ENCODE measurements at regions not wholly inside any gene's neighbourhood (a gene's known extent, or its start where the extent isn't known, plus 50 kb on each side); places are given as distances from the start of the nearest gene placed in this dataset.

DNA sequence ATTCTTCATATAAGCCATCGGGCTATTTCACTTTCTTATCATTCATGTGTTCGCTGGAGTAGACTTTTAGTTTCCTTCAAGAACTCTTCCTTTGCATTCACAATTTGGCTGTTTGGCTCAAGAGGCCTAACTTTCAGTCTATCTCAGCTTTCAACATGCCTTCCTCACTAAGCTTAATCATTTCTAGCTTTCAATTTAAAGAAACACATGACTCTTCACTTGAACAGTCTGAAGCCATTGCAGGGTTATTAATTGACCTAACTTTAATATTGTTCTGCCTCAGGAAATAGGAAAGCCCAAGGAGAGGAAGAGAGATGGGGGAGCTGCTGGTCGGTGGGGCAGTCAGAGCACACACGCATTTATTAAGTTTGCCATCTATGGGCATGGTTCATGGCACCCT lies 158.1 kb downstream of the SUCLA2 start:
- TF ChIP-seq, protein P1, sequence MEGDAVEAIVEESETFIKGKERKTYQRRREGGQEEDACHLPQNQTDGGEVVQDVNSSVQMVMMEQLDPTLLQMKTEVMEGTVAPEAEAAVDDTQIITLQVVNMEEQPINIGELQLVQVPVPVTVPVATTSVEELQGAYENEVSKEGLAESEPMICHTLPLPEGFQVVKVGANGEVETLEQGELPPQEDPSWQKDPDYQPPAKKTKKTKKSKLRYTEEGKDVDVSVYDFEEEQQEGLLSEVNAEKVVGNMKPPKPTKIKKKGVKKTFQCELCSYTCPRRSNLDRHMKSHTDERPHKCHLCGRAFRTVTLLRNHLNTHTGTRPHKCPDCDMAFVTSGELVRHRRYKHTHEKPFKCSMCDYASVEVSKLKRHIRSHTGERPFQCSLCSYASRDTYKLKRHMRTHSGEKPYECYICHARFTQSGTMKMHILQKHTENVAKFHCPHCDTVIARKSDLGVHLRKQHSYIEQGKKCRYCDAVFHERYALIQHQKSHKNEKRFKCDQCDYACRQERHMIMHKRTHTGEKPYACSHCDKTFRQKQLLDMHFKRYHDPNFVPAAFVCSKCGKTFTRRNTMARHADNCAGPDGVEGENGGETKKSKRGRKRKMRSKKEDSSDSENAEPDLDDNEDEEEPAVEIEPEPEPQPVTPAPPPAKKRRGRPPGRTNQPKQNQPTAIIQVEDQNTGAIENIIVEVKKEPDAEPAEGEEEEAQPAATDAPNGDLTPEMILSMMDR (IDR thresholded peaks at IDR 0.05): no peak
- TF ChIP-seq POLR2A (IDR thresholded peaks at IDR 0.05): no peak
